HG03575 (cell line): ENCODE measurements at regions not wholly inside any gene's neighbourhood (a gene's known extent, or its start where the extent isn't known, plus 50 kb on each side); places are given as distances from the start of the nearest gene placed in this dataset.

Source experiments
- ATAC-seq: cut with Tn5 transposase; IDR thresholded peaks from one replicate; pipeline ENCODE4 v1.9.1; 2021; ENCODE audit not compliant: unreplicated experiment, insufficient number of reproducible peaks, low FRiP score; ENCODE audit errors: extremely low read depth

- no peak for ATAC-seq
Observed at GRCh38 chr1:56442290-56442877, 137.0 kb downstream of the PLPP3 start.

- ATAC-seq = no peak
Observed at GRCh38 chr1:56441601-56442000, 137.8 kb downstream of the PLPP3 start.

GRCh38 chr1:56439610-56440264 lies 139.6 kb downstream of the PLPP3 start:
- no peak for ATAC-seq

- no peak for ATAC-seq
Observed at GRCh38 chr1:56438901-56439551, 140.3 kb downstream of the PLPP3 start.

GRCh38 chr1:56437959-56438358 lies 141.4 kb downstream of the PLPP3 start:
- no peak for ATAC-seq

GRCh38 chr1:56436912-56437417 lies 142.4 kb downstream of the PLPP3 start:
- ATAC-seq = no peak

- no peak for ATAC-seq
Observed at GRCh38 chr1:56436296-56436695, 143.1 kb downstream of the PLPP3 start.

GRCh38 chr1:56435434-56436262 lies 143.7 kb downstream of the PLPP3 start:
- ATAC-seq = no peak

- no peak for ATAC-seq
Observed at GRCh38 chr1:56434740-56435139, 144.6 kb downstream of the PLPP3 start.

- no peak for ATAC-seq
Observed at GRCh38 chr1:56434025-56434424, 145.3 kb downstream of the PLPP3 start.

GRCh38 chr1:56433056-56433577 lies 146.2 kb downstream of the PLPP3 start:
- ATAC-seq = no peak

GRCh38 chr1:56432166-56432971 lies 147.0 kb downstream of the PLPP3 start:
- ATAC-seq = no peak

- ATAC-seq = no peak
Observed at GRCh38 chr1:56430141-56430839, 149.1 kb downstream of the PLPP3 start.

GRCh38 chr1:56429288-56429687 lies 150.1 kb downstream of the PLPP3 start:
- ATAC-seq = no peak

- ATAC-seq = no peak
Observed at GRCh38 chr1:56426587-56427381, 152.6 kb downstream of the PLPP3 start.

- no peak for ATAC-seq
Observed at GRCh38 chr1:56425494-56426037, 153.8 kb downstream of the PLPP3 start.
